ENCODE measurements at regions not wholly inside any gene's neighbourhood (a gene's known extent, or its start where the extent isn't known, plus 50 kb on each side); places are given as distances from the start of the nearest gene placed in this dataset.

- DNase-seq (ENCODE audit: low read depth): no peak
These were observed 1279.9 kb upstream of the TMPRSS15 start for GRCh38 chr21:19683492-19683891.

- no peak for DNase-seq (ENCODE audit: low read depth)
These were observed 1280.7 kb upstream of the TMPRSS15 start for GRCh38 chr21:19684328-19684727.

GRCh38 chr21:19692231-19692630 is 1288.6 kb upstream of the TMPRSS15 start:
- DNase-seq (ENCODE audit: low read depth): no peak

GRCh38 chr21:19695796-19696195 is 1292.2 kb upstream of the TMPRSS15 start:
- no peak for DNase-seq (ENCODE audit: low read depth)

GRCh38 chr21:19700476-19700875 is 1296.9 kb upstream of the TMPRSS15 start:
- no peak for DNase-seq (ENCODE audit: low read depth)

- no peak for DNase-seq (ENCODE audit: low read depth)
These were observed 1295.5 kb upstream of the NCAM2 start for GRCh38 chr21:19702726-19703125.

GRCh38 chr21:19704832-19705231 is 1293.4 kb upstream of the NCAM2 start:
- DNase-seq (ENCODE audit: low read depth): no peak

- no peak for DNase-seq (ENCODE audit: low read depth)
These were observed 1285.8 kb upstream of the NCAM2 start for GRCh38 chr21:19712441-19712840.

- DNase-seq (ENCODE audit: low read depth): no peak
These were observed 1284.9 kb upstream of the NCAM2 start for GRCh38 chr21:19713313-19713712.

- no peak for DNase-seq (ENCODE audit: low read depth)
These were observed 1274.1 kb upstream of the NCAM2 start for GRCh38 chr21:19724081-19724480.

GRCh38 chr21:19731251-19731650 is 1267.0 kb upstream of the NCAM2 start:
- DNase-seq (ENCODE audit: low read depth): no peak

- no peak for DNase-seq (ENCODE audit: low read depth)
These were observed 1238.4 kb upstream of the NCAM2 start for GRCh38 chr21:19759836-19760235.

GRCh38 chr21:19767546-19767945 is 1230.7 kb upstream of the NCAM2 start:
- DNase-seq (ENCODE audit: low read depth): no peak

GRCh38 chr21:19771881-19772280 is 1226.3 kb upstream of the NCAM2 start:
- DNase-seq (ENCODE audit: low read depth): no peak

GRCh38 chr21:19776076-19776475 is 1222.1 kb upstream of the NCAM2 start:
- DNase-seq (ENCODE audit: low read depth): no peak

GRCh38 chr21:19781881-19782652 is 1216.1 kb upstream of the NCAM2 start:
- DNase-seq (ENCODE audit: low read depth): no peak

GRCh38 chr21:19785941-19786340 is 1212.3 kb upstream of the NCAM2 start:
- no peak for DNase-seq (ENCODE audit: low read depth)

- no peak for DNase-seq (ENCODE audit: low read depth)
These were observed 1206.2 kb upstream of the NCAM2 start for GRCh38 chr21:19792004-19792403.

- no peak for DNase-seq (ENCODE audit: low read depth)
These were observed 1191.0 kb upstream of the NCAM2 start for GRCh38 chr21:19807201-19807600.

- no peak for DNase-seq (ENCODE audit: low read depth)
These were observed 1187.4 kb upstream of the NCAM2 start for GRCh38 chr21:19810779-19811178.

GRCh38 chr21:19830446-19830845 is 1167.8 kb upstream of the NCAM2 start:
- no peak for DNase-seq (ENCODE audit: low read depth)

GRCh38 chr21:19832551-19832950 is 1165.7 kb upstream of the NCAM2 start:
- DNase-seq (ENCODE audit: low read depth): no peak

- no peak for DNase-seq (ENCODE audit: low read depth)
These were observed 1165.1 kb upstream of the NCAM2 start for GRCh38 chr21:19833082-19833481.

GRCh38 chr21:19842601-19843000 is 1155.6 kb upstream of the NCAM2 start:
- no peak for DNase-seq (ENCODE audit: low read depth)
